Activated CD8-positive, alpha-beta memory T cell treated with anti-CD3 and anti-CD28 coated beads for 48 hours (primary cell): ENCODE measurements at regions not wholly inside any gene's neighbourhood (a gene's known extent, or its start where the extent isn't known, plus 50 kb on each side); places are given as distances from the start of the nearest gene placed in this dataset.
A peak's percentile ranks its signal among the peaks of the same experiment; 100 is the strongest.

Experiments used
- DNase-seq, 3 experiments: peaks; one replicate each; pipeline ENCODE4 v3.0.0-alpha.2; 2020; ENCODE audit warnings: low read depth in 2 of 3, low spot score in 2 of 3

DNA sequence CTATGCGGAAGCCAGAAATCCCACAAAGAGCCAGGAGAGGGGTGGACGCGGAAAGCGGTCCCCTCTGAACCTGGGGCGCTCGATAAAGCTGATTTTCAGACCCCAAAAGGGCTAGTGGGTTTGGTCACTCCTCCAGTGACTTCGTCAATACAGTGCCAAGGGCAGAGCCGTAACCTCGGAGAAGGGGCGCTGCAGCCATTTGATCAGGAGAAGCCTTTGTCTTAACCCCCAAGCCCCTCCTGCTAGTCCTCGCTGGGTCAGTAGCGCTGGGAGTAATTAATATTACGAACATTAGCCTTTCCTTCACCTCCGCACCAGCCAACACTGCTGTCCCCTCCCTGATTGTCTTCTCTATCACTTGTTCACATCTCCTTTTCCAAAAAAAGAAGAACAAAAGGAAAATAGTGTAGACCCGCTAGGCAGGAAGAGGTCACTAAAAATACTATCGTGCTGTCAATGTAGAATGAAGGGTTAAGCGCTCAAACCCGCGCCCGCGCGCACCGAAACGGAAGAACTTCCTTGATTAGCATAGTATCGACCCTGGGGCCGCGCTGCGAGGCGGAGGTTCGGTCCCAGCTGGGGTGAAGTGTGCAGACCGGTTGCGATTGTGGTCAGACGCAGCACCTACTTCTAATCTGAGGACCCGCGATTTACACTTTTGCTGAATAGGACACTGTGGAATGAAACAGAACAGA lies 63.2 kb upstream of the MAPRE2 start:
- peak in 2 of 3 experiments; percentile 16 to 42 for DNase-seq

DNA sequence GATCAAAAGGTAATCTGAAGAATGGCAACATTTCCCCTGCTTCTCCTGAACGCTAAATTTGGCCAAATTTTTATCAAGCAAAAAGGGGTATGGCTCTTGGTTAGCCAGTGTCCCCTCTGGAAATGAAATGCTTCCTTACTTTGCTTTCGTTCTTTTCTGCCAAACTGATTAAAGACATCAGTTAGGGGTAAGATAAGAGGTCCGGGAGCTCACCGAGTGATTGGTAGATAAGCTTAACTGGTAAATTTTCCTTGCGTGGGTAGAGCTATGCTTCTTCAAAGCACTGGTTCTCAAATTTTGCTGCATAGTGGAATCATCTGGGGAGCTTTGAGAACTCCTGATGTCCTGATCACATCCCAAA lies 62.7 kb upstream of the MAPRE2 start:
- no peak for DNase-seq

DNA sequence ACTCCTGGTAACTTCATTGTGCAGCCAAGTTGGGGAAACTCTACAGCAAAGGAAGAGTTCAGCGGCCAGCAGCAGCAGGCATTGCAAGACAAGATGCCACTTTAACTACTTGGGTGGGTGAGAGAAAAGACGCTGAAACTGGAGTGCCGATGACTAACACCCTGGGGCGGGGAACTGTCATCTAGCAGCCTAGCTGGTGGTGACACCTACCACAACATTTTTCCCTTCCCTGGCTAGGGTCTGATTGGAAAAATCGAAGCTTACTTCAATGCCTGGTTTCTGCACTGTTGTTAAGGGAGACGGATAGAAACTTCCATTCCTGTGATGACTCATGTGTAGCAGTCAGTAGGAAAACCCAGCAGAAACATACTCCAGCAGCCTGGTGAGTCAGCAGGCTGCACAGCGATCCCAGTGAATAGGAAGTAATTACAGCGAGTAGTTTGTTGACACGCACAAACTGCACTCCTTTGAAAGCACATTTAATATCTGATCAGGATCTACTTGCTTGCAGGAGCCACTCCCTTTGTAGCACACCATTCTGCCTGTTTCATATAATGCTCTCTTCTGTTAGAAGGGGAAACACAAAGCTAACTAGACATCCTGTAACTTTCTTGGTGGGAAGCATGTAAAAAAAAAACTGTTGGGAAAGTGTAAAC lies 62.1 kb upstream of the MAPRE2 start:
- DNase-seq: peak; percentile 19 to 59 (median 39)

DNA sequence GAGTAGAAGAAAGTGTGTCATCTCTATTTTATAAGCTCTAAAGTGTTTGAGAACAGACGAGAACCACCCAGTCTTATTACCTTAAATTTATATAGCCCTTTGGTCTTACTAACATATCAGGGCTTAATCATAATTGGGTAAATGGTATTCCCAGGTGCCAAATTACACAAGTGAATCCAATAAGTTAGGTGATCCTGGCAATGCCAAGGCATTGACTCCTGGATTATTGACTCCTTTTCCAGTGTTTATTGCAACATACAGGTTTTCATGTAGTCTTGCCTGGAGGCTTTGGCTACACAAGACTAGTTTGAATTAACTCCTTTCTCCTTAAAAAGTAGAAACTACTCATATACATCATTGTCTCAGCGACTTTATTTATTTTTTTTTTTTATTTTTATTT lies 59.7 kb upstream of the MAPRE2 start:
- no peak for DNase-seq

DNA sequence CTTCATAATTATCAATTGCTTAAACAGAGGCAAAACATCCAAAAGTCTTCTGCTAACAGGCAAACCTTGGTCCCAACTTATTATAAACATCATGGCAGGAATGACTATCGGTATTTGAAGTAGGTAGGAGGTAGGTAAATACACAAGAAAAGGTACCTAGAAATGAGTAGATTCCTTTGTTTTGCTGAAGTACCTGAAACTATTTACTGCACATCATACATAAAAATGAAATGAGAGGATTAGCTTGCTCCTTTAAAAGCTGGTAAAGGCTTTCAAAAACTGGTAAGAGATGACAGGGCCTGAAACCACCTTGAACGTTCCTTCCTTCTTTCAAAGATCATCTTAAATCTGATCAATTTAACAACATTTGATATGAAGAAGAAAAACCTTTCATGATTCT lies 55.2 kb upstream of the MAPRE2 start:
- DNase-seq: no peak

DNA sequence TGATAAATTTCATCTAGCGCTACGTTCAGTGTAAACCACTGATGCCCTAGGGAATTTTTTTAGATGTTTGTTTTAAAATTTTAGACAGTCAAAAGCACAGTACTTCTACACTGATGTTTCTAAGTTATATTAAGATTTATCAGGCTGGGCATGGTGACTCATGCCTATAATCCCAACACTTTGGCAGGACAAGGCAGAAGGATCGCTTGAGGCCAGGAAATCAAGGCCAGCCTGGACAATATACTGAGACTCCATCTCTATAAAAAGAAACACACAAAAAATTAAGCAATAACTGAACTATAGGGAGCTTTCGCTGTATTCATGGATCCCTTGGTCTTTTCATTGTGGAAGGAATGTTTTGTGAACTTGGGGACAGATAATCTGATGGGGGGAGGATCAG lies 50.6 kb upstream of the MAPRE2 start:
- no peak for DNase-seq

DNA sequence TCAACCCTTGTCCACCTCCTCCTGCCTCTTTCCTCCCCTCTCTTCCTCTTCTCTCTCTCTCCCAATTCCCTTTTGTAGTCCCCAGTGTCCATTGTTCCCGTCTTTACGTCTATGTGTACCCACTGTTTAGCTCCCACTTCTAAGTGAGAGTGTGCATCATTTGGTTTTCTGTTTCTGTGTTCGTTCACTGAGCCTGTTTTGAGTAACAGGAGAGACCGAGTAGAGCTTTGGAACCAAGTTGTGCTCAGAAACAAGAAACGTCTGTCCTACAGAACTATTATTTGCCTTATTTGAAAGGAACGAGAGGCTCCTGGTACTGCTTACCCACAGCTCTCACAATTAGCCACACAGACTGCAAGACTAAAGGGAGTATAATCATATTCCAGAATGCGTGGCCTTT lies 50.1 kb upstream of the MAPRE2 start:
- no peak for DNase-seq
